HG02884 (cell line): ENCODE measurements at regions not wholly inside any gene's neighbourhood (a gene's known extent, or its start where the extent isn't known, plus 50 kb on each side); places are given as distances from the start of the nearest gene placed in this dataset.

Source experiments
- ATAC-seq: cut with Tn5 transposase; IDR thresholded peaks from one replicate; pipeline ENCODE4 v1.9.1; 2021; ENCODE audit warnings: mild to moderate bottlenecking, moderate library complexity; ENCODE audit not compliant: unreplicated experiment

DNA sequence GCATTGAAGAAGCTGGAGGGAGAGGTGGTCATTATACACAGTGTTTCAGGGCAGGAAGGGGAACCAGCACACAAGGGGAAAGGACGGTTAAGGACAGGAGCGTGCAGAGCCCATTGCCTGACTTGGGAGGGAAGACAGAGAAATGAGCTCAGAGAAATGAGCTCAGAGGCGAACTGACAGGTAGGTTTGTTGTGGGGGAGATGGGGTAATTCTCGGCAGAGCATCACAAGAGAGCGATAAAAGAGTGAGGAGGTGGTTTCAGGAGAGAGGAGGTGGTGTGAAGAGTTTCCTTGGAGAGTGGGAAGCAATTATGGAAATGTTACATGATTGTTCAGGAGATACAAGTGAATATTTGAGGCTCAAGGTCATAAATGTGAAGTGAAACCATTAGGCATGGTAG, 61.0 kb downstream of the MRGPRX1 start:
- no peak for ATAC-seq

DNA sequence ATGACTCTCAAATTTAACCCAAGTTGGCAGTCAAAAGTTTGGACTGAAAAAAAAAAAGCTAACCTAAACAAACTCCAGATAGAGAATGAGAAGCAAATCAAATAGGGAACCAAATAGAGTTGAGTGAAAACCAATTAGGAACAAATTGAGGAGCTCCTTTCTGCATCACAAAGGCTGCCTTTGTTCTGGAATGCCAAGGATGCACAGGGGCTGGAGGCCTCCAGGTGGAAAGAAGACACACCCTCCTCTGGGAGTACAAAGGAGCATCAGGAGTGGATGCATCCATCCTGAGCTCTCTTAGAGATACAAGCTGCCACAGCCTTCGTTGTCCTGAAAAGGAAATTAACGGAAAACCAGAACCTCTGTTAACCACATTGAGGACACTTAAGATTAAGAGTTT, 73.3 kb downstream of the MRGPRX1 start:
- ATAC-seq, result no peak

DNA sequence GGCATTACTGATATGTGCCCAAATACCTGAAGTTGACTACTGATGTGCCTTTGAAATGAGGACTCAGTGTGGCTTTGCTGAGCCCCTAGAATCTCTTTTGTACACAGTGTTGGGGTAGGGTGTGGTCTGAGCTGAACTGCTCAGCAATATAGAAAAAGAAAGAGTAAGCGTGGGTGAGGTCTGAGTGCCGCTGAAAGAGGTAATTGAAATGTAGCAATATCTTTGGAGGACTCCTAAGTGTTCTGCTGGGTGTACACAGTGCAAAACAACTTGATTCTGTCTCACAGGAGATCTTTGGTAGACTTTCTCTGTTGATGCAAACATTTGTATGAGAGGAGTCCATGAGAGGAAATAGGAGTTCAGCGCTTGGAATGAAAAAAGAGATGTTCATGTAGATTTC, 73.7 kb upstream of the PTPN5 start:
- ATAC-seq, result no peak

DNA sequence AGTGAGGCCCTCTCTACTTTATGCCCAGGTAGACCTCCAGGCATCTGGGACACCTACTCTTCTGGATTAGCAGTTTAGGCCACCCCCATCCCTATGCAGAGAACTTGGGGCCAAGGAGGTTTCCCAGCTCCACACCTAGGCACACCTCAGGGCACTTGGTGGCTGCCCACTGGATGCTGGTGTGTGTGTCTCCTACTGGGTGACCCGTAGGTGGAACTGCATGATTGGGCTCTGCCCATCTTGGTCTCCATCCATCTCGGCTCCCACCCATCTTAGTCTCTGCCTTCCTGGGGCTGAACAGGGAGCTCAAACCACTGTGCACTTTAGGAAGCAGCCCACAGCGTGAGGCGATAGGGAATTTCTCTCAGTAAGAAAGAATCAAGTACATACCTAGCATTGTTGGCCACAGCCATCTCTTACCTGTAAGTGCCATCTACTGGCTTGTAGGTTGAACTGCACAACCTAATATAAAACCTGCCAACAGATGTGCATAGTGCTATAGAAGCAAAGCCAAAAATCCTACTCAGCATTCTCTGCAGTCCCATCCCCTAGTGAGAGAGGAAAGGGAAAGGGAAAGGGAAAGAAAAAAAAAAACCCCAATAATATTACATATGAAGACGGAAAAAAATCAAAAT, 61.6 kb upstream of the PTPN5 start:
- ATAC-seq, result peak; percentile 79

DNA sequence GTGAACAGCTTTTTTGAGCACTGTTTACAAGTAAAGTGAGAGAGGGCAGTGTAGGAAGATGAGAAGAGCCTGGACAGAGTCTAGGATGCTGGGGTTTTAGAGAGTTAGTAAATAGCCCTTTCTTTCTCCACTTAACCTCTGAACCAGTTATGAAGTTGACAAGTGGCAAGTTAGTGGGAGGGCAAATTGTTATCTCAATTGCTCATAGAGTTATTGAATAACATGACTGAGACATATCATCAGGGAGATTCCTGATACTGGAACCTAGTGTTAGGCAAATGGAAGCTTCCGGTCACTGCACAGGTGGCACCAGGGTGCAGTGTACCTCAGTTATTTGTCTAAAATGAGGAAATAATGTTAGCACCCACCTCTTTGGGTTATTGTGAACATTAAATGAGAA, 57.8 kb upstream of the PTPN5 start:
- no peak for ATAC-seq

DNA sequence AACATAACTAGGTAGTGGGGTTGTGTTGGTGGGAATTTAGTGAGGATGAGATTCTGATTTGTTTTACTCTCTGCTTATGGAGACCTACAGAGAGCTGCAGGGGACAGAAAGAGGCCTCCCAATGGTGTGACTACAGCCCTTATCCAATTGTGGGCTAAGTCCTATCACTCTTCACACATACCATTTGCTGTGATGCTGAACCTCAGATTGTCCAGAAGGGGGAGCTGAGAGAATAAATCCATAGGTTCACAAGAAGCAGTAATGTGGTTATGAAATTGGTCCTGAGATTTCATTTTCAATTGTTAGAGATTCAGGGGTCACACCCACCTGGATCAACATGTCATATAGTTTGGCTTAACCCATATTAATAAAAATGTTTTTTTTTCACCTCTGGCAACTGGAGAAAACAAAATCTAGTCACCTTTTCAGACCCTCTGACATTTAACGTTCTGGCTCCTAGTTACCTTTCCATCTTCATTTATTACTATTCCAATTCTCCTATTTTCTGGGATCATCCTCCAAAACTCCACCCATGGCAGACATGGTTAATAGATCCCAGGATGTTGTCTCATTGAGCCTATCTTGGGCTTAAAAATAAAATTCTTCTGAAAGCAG, 53.3 kb upstream of the PTPN5 start:
- peak; percentile 59 for ATAC-seq
